ENCODE measurements at regions not wholly inside any gene's neighbourhood (a gene's known extent, or its start where the extent isn't known, plus 50 kb on each side); places are given as distances from the start of the nearest gene placed in this dataset.

- TF ChIP-seq YY1 (IDR thresholded peaks at IDR 0.05; ENCODE audit: insufficient read depth, insufficient read length) (no peak), ZNF274 (IDR thresholded peaks at IDR 0.05; ENCODE audit: low read depth, low read length) (no peak)
Observed at GRCh38 chr6:145036236-145036635, 699.1 kb downstream of the EPM2A start.

All from NT2/D1 (cell line).